NCI-H2196 (cell line): ENCODE measurements at regions not wholly inside any gene's neighbourhood (a gene's known extent, or its start where the extent isn't known, plus 50 kb on each side); places are given as distances from the start of the nearest gene placed in this dataset.

ENCODE experiments used
- DNase-seq: peaks from one replicate; lab custom pipeline; 2025; ENCODE audit not compliant: unreplicated experiment; lab: John Stamatoyannopoulos, UW

GRCh38 chr20:12265662-12266061 is 348.0 kb downstream of the BTBD3 start:
- no peak for DNase-seq

GRCh38 chr20:12269579-12269978 is 351.9 kb downstream of the BTBD3 start:
- DNase-seq, result no peak

GRCh38 chr20:12270863-12271262 is 353.2 kb downstream of the BTBD3 start:
- no peak for DNase-seq

- DNase-seq, result no peak
Observed at GRCh38 chr20:12276011-12276673, 358.4 kb downstream of the BTBD3 start.

DNA sequence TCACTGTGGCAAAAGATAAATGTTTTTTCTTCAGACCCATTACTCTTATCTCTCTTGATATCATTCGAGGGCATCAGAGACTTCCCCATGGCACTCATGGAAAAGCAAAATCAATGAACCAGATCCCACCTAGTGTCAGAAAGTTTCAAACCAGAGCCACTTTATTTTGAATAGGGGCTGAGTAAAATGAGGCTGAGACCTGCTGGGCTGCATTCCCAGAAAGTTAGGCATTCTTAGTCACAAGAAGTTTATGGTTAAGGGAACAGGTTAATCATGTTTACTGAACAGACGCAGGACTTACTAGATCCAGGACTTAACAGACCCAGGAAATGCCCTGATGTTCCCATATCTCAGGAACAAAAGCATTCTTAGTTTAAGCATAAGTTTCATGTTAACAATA is 369.9 kb downstream of the BTBD3 start:
- DNase-seq, result no peak

GRCh38 chr20:12289465-12289864 is 371.8 kb downstream of the BTBD3 start:
- DNase-seq, result no peak

DNA sequence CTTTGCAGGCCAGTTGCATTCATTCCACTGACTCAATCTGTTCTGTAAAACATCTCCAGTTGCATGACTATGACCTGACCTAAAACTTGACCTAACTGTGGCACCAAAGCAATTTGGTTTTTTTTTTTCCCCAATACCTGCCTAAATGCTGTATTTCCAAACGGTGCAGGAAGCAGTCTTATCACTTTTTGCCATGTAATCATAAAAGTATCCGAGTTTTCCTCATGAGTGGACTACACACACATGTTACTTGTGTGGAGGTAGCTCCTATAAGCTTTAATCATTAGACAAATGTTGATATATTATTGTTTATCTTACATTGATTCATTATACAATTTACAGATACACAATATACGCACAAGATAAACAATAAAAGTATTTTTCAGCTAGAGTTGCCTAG is 373.7 kb downstream of the BTBD3 start:
- DNase-seq, result no peak

- DNase-seq, result no peak
Observed at GRCh38 chr20:12293900-12294299, 376.2 kb downstream of the BTBD3 start.

DNA sequence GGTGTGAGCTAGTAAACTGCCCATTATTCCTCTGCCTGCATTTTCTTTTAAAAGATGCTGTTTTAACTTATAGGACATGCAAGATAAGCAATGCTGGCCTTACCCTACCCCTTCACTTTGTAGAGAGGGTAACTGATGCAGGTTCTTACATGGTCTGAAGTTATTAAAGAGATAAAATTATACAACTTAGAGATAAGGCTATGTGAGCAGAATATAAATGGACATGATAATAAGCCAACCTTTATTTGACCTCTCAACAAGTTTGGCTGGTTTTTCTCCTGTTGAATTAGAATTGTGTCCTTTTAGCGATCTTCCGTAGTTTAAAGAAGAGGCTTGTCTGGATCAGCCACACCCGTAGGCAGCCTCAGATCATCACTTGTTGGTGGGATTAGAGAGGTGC is 377.0 kb downstream of the BTBD3 start:
- DNase-seq, result no peak

GRCh38 chr20:12305188-12305950 is 387.7 kb downstream of the BTBD3 start:
- DNase-seq, result no peak

- DNase-seq, result no peak
Observed at GRCh38 chr20:12306107-12306506, 388.4 kb downstream of the BTBD3 start.

DNA sequence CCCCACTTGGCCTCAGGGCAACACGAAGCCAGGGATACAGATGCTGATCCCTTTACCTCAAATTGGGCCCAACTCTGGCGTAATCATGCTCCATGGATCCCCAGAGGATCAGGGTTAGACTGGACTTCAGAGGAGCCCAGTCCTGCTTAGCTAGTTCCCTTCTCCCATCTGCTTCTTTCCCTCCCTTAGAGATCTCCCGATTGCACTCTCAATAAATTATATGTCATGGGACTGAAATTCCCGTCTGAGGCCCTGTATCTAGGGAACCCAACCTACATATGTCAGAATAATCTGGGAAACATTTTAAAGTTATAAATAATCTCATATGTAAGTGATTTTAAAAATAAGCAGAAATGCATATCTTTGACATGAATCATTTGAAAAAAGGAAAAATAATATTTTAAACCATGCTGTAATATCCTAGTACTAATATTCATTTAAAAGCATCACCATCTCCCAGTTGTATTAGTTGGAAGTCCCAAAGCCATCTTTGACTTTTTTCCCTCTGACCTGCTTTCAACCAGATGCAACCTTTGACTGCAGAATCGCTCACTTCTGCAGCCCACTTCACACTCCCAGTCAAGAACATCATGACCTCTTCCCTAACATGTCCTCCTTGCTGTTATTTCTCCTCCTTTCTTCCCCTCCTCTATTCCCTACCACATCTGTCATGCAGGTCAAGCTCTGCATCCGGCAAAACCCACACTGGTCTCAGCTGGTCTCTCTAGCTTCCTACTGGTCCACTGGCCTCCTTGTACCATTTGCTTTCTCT is 393.6 kb downstream of the BTBD3 start:
- DNase-seq, result no peak

- no peak for DNase-seq
Observed at GRCh38 chr20:12315652-12316051, 398.0 kb downstream of the BTBD3 start.

DNA sequence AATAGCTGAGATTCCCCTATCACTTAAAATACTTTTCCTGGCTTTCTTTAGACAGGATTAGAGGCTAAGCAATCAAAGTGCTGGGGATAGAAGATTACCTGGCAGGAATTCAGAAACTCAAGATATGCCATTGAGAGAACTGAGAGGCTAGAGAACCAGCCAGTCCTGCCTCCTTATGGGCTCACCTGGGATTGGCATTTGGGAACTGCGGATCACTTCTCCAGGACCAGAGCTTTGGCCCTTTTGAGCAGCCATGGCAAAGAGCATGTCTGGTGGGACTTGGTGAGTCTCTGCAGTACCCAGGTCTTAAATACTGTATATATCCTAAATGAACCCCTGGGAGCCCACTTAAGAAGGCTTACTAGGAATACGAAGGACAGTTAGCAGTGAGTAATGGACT is 399.1 kb downstream of the BTBD3 start:
- DNase-seq, result no peak

DNA sequence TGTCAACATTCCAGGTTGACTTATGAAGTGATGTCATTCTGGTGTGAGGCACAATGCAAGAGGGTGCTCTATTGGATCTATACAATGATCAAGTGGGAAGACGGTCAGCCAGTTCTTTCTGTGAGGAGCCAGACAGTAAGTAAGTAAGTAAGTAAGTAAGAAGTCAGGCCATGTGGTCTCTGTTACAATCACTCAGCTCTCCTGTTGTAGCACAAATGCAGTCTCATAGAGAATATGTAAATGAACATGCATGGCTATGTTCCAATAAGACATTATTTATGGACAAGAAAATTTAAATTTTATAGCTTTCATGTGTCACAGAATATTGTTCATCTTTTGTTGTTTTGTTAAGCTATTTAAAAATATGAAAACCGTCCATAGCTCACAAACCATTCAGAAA is 399.7 kb downstream of the BTBD3 start:
- no peak for DNase-seq

- DNase-seq, result no peak
Observed at GRCh38 chr20:12318043-12318442, 400.4 kb downstream of the BTBD3 start.

GRCh38 chr20:12321736-12322135 is 404.0 kb downstream of the BTBD3 start:
- no peak for DNase-seq

DNA sequence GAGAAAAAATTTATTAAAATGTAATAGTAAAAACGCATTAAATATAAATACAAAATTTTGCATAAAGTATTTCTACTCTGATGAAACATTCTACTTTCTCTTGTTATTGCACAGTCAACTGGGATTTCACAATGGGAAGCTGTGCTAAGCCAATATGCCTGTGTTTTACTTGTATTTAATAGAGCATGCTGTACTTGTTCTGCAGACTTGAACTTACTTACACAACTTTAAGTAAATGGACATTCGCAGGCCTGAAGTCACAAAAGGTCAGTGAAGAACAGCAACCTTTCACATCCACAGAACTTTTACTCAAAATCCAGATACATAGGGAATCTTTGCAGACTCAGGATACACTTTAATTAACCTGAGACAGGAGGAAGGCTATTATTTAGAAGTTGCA is 409.5 kb downstream of the BTBD3 start:
- DNase-seq, result no peak

DNA sequence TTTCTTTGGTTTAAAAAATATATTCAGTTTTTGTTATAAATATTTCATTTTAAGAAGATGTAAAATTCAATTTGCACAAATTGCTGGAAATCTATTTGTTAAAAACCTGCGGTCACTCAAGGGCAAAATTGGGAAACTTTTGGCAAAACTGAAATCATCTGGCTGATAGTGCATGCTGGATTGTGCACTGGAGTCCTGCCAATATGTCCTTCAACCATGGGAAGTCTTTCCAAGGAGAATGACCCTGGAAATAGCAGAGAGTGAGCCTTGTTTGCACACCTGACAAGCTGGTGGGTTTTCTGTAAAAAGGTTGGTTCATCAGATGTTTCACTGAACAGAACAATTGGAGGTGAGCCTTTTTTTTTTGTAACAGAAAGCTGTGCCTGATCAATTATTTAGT is 413.5 kb downstream of the BTBD3 start:
- no peak for DNase-seq

DNA sequence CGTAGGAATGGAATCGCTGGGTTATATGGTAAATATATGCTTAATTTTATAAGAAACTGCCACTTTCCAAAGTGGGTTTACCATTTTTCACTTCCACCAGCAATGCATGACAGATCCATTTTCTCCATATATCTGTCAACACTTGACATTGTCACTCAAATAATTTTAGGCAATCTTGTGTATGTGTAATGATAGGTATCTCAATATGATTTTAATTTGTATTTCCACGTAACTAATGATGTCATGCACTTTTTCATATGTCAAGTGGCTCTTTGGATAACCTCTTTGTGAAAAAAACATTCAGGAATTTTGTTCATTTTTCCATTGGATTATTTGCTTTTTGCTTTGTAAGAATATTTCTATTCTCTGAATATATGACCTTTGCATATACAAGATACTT is 419.9 kb downstream of the BTBD3 start:
- DNase-seq, result no peak

DNA sequence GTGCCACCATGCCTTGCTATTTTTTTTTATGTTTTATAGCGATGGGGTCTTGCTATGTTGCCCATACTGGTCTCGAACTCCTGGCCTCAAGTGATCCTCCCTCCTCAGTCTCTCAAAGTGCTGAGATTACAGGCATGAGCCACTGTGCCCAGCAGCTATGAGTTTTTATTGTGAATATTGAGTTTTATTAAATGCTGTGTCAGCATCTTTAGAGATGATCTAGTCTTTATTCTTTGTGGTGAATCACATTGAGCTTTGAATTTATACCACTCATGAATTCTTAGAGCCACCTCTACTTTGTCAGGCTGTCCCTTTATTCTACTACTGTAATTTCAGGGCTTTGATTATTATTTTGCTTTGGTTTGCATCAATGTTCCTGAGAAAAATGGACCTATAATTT is 428.3 kb downstream of the BTBD3 start:
- DNase-seq, result no peak

DNA sequence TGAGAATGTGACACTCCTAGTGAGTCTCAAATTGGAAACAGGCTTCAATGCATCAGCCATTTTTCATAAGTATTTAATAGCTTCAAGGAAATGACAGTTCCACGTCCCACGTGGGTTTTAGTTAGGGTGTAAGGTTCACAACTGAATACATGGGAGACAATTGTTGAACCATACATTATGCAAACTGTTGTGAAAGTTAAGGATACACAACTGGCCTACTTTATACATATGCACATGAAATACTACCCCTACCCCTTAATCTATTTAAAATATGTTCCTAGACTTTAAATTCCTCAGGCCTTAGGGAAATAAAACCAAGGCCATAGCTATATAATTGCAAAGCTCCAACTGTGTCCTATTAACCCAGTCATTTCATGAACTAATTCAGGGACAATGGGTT is 436.1 kb downstream of the BTBD3 start:
- DNase-seq, result no peak
